HPDE6-E6E7 (cell line): ENCODE measurements at regions not wholly inside any gene's neighbourhood (a gene's known extent, or its start where the extent isn't known, plus 50 kb on each side); places are given as distances from the start of the nearest gene placed in this dataset.

Experiments used
- DNase-seq: peaks from one replicate; pipeline ENCODE4 v3.0.0; 2011; ENCODE audit warnings: missing footprints; ENCODE audit errors: extremely low spot score

- no peak for DNase-seq
Observed at GRCh38 chr11:69992943-69993694, 85.0 kb upstream of the ANO1 start.

GRCh38 chr11:69994810-69995209, 83.3 kb upstream of the ANO1 start:
- DNase-seq = no peak

- no peak for DNase-seq
Observed at GRCh38 chr11:69995697-69996096, 82.4 kb upstream of the ANO1 start.

- no peak for DNase-seq
Observed at GRCh38 chr11:69996451-69996850, 81.7 kb upstream of the ANO1 start.

GRCh38 chr11:69997352-69997751, 80.8 kb upstream of the ANO1 start:
- DNase-seq = no peak

GRCh38 chr11:69999721-70000120, 78.4 kb upstream of the ANO1 start:
- no peak for DNase-seq

GRCh38 chr11:70000228-70000627, 77.9 kb upstream of the ANO1 start:
- DNase-seq = no peak

- DNase-seq = no peak
Observed at GRCh38 chr11:70001246-70001645, 76.9 kb upstream of the ANO1 start.

- no peak for DNase-seq
Observed at GRCh38 chr11:70002433-70002832, 75.7 kb upstream of the ANO1 start.

- DNase-seq = no peak
Observed at GRCh38 chr11:70005107-70005818, 72.9 kb upstream of the ANO1 start.

GRCh38 chr11:70007796-70008195, 70.3 kb upstream of the ANO1 start:
- no peak for DNase-seq

GRCh38 chr11:70010774-70011173, 67.3 kb upstream of the ANO1 start:
- DNase-seq = no peak

- no peak for DNase-seq
Observed at GRCh38 chr11:70012134-70012733, 65.9 kb upstream of the ANO1 start.

GRCh38 chr11:70014291-70014690, 63.8 kb upstream of the ANO1 start:
- DNase-seq = no peak

GRCh38 chr11:70016666-70017367, 61.3 kb upstream of the ANO1 start:
- DNase-seq = peak; percentile 48

GRCh38 chr11:70018816-70019215, 59.3 kb upstream of the ANO1 start:
- DNase-seq = no peak

- no peak for DNase-seq
Observed at GRCh38 chr11:70019576-70020011, 58.5 kb upstream of the ANO1 start.

- DNase-seq = no peak
Observed at GRCh38 chr11:70020336-70021214, 57.5 kb upstream of the ANO1 start.

GRCh38 chr11:70021586-70021985, 56.5 kb upstream of the ANO1 start:
- no peak for DNase-seq

- no peak for DNase-seq
Observed at GRCh38 chr11:70024036-70024772, 53.9 kb upstream of the ANO1 start.

- no peak for DNase-seq
Observed at GRCh38 chr11:70024773-70025045, 53.4 kb upstream of the ANO1 start.
